SU-DHL-6 (cell line): ENCODE measurements at regions not wholly inside any gene's neighbourhood (a gene's known extent, or its start where the extent isn't known, plus 50 kb on each side); places are given as distances from the start of the nearest gene placed in this dataset.

Experiments used
- H2AFZ ChIP-seq: fragments of 200-600 bp; sonication (generic); 2 replicates; pipeline ENCODE4 v1.6.1; 2014; ENCODE audit warnings: low read depth, mild to moderate bottlenecking, moderate library complexity, mixed read lengths, antibody characterized with exemption, low read length; ENCODE audit not compliant: severe bottlenecking
- H3F3A ChIP-seq: fragments of 200-600 bp; shearing (Covaris generic); 2 replicates; pipeline ENCODE4 v1.6.0; 2016; ENCODE audit warnings: antibody characterized with exemption, mild to moderate bottlenecking; ENCODE audit not compliant: insufficient read depth
- H3K27ac ChIP-seq: fragments of 200-600 bp; sonication (generic); 2 replicates; pipeline ENCODE4 v1.5.1; 2016; ENCODE audit warnings: low read depth, mild to moderate bottlenecking, low read length, moderate library complexity, mixed read lengths
- H3K27me3 ChIP-seq: fragments of 200-600 bp; sonication (generic), shearing (Covaris generic); 2 replicates; pipeline ENCODE4 v1.6.0; 2014; ENCODE audit warnings: mild to moderate bottlenecking, low read length
- H3K36me3 ChIP-seq: fragments of 200-600 bp; sonication (generic); 2 replicates; pipeline ENCODE4 v1.6.1; 2014; ENCODE audit warnings: mild to moderate bottlenecking, low read length, mixed read lengths
- H3K4me2 ChIP-seq: fragments of 300-600, 200-600 bp; shearing (Covaris generic), sonication (generic); 2 replicates; pipeline ENCODE4 v1.6.0; 2014; ENCODE audit warnings: low read length, low read depth, mild to moderate bottlenecking; ENCODE audit not compliant: poor library complexity, severe bottlenecking
- H3K4me3 ChIP-seq: fragments of 200-600 bp; sonication (generic); 2 replicates; pipeline ENCODE4 v1.5.1; 2014; ENCODE audit warnings: antibody characterized with exemption, low read length, mild to moderate bottlenecking, mixed read lengths; ENCODE audit not compliant: insufficient read depth, poor library complexity, severe bottlenecking
- H3K79me2 ChIP-seq: fragments of 200-600 bp; sonication (generic); 2 replicates; pipeline ENCODE4 v1.6.1; 2014; ENCODE audit warnings: mild to moderate bottlenecking, low read length, moderate library complexity; ENCODE audit not compliant: insufficient read depth
- H3K9ac ChIP-seq: fragments of 200-600 bp; sonication (generic); 2 replicates; pipeline ENCODE4 v1.7.0; 2014; ENCODE audit warnings: mild to moderate bottlenecking, low read length
- H3K9me2 ChIP-seq: fragments of 200-600 bp; sonication (generic); replicated peaks from 2 replicates; pipeline ENCODE4 v1.6.1; 2014; ENCODE audit warnings: low read length; ENCODE audit not compliant: insufficient read depth
- H3K9me3 ChIP-seq: fragments of 200-600 bp; sonication (generic); 2 replicates; pipeline ENCODE4 v1.6.1; 2014; ENCODE audit warnings: low read length, mixed read lengths; ENCODE audit not compliant: insufficient read depth
- H4K20me1 ChIP-seq: fragments of 200-600 bp; sonication (generic); 2 replicates; pipeline ENCODE4 v1.6.1; 2014; ENCODE audit warnings: low read depth, mild to moderate bottlenecking, antibody characterized with exemption, low read length, moderate library complexity, mixed read lengths
- EZH2phosphoT487 ChIP-seq: fragments of 200-600 bp; sonication (generic), shearing (Covaris generic); conservative IDR thresholded peaks from 2 replicates; pipeline ENCODE4 v1.6.1; 2018; ENCODE audit warnings: mild to moderate bottlenecking, antibody characterized with exemption, low read length, moderate library complexity, mixed read lengths
- TF ChIP-seq, protein P1 (sequence below): fragments of 200-600 bp; sonication (generic); IDR thresholded peaks from one replicate; pipeline ENCODE4 v1.5.1; 2017; ENCODE audit warnings: antibody characterized with exemption, mild to moderate bottlenecking, low read length, moderate library complexity; ENCODE audit not compliant: insufficient read depth, poor library complexity, severe bottlenecking

DNA sequence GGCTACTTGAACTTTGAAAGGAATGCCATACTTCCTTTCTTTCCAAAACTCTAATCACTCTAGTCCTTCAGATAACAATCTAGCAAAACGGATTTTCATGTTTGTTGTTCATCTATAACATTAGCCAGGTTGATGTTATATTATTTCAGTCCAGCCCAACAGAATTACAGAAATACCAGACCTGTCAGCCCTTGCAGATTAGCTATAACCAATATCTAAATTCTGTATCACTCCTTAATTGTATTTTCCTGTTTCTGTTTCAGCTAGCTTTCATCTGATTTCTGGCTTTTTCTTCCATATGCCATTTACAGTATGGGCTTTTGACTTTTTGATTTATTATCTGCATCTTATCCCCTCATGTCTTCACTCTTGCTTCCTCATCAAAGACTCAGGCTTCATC, 479.8 kb upstream of the CDH8 start:
- Histone ChIP-seq H3K9me3 (no peaks in the 10 kb centered on the region), H3K9me2 (no peaks in the 10 kb centered on the region), H3K9ac (no peak overlapping the region), H3K4me3 (no peak overlapping the region), H3K79me2 (no peaks in the 10 kb centered on the region), H3F3A (no peaks in the 10 kb centered on the region), H4K20me1 (no peaks in the 10 kb centered on the region), H3K27me3 (no peaks in the 10 kb centered on the region), H2AFZ (no peak overlapping the region), H3K36me3 (no peaks in the 10 kb centered on the region), H3K27ac (no peak overlapping the region), H3K4me2 (no peak overlapping the region)
- TF ChIP-seq, protein P1, sequence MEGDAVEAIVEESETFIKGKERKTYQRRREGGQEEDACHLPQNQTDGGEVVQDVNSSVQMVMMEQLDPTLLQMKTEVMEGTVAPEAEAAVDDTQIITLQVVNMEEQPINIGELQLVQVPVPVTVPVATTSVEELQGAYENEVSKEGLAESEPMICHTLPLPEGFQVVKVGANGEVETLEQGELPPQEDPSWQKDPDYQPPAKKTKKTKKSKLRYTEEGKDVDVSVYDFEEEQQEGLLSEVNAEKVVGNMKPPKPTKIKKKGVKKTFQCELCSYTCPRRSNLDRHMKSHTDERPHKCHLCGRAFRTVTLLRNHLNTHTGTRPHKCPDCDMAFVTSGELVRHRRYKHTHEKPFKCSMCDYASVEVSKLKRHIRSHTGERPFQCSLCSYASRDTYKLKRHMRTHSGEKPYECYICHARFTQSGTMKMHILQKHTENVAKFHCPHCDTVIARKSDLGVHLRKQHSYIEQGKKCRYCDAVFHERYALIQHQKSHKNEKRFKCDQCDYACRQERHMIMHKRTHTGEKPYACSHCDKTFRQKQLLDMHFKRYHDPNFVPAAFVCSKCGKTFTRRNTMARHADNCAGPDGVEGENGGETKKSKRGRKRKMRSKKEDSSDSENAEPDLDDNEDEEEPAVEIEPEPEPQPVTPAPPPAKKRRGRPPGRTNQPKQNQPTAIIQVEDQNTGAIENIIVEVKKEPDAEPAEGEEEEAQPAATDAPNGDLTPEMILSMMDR = no peak
- no peak for TF ChIP-seq EZH2phosphoT487

DNA sequence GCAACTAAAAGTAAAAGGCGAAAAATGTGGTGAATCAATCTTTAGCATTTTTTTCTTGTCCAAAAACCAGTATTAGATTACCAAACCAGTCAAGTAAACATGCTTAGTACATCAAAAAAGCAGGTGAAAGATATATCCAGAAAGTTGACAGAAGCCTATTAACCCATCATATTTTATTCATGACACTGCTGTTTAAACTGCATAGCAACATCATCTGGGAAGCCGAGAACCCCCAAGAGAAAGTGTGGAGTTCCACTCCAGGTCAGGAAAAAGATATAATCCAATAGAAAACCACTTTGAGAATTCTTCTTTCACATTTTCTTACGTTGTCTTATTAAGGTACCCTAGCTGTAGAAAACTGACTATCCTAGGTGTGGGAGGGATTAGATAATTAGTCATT, 466.8 kb upstream of the CDH8 start:
- no peaks in the 10 kb centered on the region for H3K9me2 ChIP-seq
- no peaks in the 10 kb centered on the region for H3K36me3 ChIP-seq
- H3K4me2 ChIP-seq = no peak overlapping the region
- H4K20me1 ChIP-seq = no peaks in the 10 kb centered on the region
- H3K27ac ChIP-seq = no peak overlapping the region
- TF ChIP-seq, protein P1 = no peak
- TF ChIP-seq EZH2phosphoT487 = no peak
- no peaks in the 10 kb centered on the region for H3K79me2 ChIP-seq
- no peak overlapping the region for H3K9ac ChIP-seq
- H3F3A ChIP-seq = no peaks in the 10 kb centered on the region
- H3K4me3 ChIP-seq = no peak overlapping the region
- no peaks in the 10 kb centered on the region for H3K9me3 ChIP-seq
- no peak overlapping the region for H2AFZ ChIP-seq
- H3K27me3 ChIP-seq = no peaks in the 10 kb centered on the region

DNA sequence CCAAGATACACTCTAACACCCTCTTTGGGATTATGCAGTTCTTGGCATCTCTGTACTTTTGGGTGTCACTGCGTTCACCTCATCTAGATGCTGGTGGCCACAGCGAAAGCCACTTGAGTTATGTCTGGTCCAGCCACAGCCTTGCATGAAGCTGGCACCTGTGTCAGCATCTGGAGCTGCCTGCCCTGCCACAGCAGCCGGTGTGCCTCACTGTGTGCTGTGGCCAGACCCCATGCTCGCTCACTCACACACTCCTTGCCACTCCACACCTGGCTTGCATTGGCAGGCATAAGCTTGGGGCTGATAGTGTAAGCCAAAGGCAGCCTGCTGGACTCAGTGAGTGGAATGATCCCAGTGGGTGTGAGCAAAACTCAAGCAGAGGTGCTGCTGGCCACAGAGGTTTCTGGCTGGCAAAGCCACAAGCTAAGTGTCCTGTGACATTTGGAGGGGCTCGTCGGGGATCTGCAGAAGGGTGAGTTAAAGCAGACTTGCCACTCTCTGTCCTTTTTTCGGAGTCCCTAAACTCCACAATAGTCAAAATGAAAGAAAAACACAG, 442.7 kb upstream of the CDH8 start:
- Histone ChIP-seq H3K9me2 (no peaks in the 10 kb centered on the region), H3K36me3 (no peaks in the 10 kb centered on the region), H3F3A (no peaks in the 10 kb centered on the region), H3K79me2 (no peaks in the 10 kb centered on the region), H4K20me1 (no peaks in the 10 kb centered on the region), H3K9me3 (no peaks in the 10 kb centered on the region), H2AFZ (no peak overlapping the region), H3K27ac (no peak overlapping the region), H3K4me2 (no peak overlapping the region), H3K4me3 (no peak overlapping the region), H3K9ac (no peak overlapping the region), H3K27me3 (no peaks in the 10 kb centered on the region)
- TF ChIP-seq, protein P1 = no peak
- no peak for TF ChIP-seq EZH2phosphoT487

DNA sequence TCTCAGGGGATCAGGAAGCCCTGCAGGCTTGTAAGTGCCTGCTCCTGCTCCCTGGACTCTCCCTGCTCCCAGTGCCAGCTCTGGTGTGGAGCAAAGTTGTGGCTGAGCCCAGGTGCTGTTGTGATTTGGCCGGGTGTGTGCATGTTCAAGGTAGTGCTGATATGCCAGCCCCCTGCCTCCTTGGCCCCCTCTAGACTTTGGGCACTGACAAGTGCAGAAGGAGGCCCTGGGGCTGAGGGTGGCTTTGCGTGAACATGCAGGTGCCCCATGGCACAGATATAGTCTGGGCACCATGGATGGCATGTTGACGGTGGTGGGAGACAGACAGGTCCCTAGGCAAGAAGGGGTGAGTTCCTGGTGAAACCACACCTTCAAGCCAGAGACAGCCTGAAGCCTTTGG, 441.6 kb upstream of the CDH8 start:
- Histone ChIP-seq H3K4me3 (no peak overlapping the region), H4K20me1 (no peaks in the 10 kb centered on the region), H3K9me2 (no peaks in the 10 kb centered on the region), H3K27me3 (no peaks in the 10 kb centered on the region), H3K36me3 (no peaks in the 10 kb centered on the region), H3K79me2 (no peaks in the 10 kb centered on the region), H3F3A (no peaks in the 10 kb centered on the region), H3K4me2 (no peak overlapping the region), H3K9ac (no peak overlapping the region), H2AFZ (no peak overlapping the region), H3K9me3 (no peaks in the 10 kb centered on the region), H3K27ac (no peak overlapping the region)
- TF ChIP-seq EZH2phosphoT487 = no peak
- TF ChIP-seq, protein P1 = no peak
